HepG2 (cell line): ENCODE measurements at regions not wholly inside any gene's neighbourhood (a gene's known extent, or its start where the extent isn't known, plus 50 kb on each side); places are given as distances from the start of the nearest gene placed in this dataset.

Source experiments
- ATAC-seq: fragments of 200-7000 bp; cut with Tn5 transposase; 3 replicates; pipeline ENCODE4 v1.9.1; 2020; ENCODE audit warnings: mild to moderate bottlenecking, moderate library complexity
- BruUV-seq: library from RNA; stranded (reverse); fragments of 400-500 nt; replicated peaks from 2 replicates; lab custom pipeline; 2021; lab: Mats Ljungman, UMichigan
- CTCF ChIA-PET: fragments of 300-600 bp; formaldehyde crosslinking; extraction: SDS; loops from one replicate; lab custom pipeline; 2021; ENCODE audit warnings: low total read pairs, inconsistent platforms, low intra/inter-chr PET ratio; lab: Yijun Ruan, JAX
- POLR2A ChIA-PET: fragments of 350-600 bp; sonication (Branson Sonifier 250); formaldehyde crosslinking; loops from one replicate; lab custom pipeline; 2020; ENCODE audit warnings: antibody characterized with exemption, inconsistent platforms; lab: Yijun Ruan, JAX
- DNase-seq: peaks from one replicate; pipeline ENCODE4 v3.0.0-alpha.2; 2015; ENCODE audit warnings: low spot score
- FAIRE-seq: peaks from 3 replicates; lab custom pipeline; 2011; peaks lifted over from hg19 to GRCh38; lab: Jason Lieb, UNC
- H2AFZ ChIP-seq: one replicate; pipeline ENCODE4 v1.6.1; 2011; ENCODE audit warnings: low read length, inconsistent platforms
- H3K27ac ChIP-seq: fragments of 300-600 bp; 3 replicates; pipeline ENCODE4 v1.8.0; 2011; ENCODE audit warnings: mixed run types, mild to moderate bottlenecking, mixed read lengths, low read length, inconsistent platforms; ENCODE audit not compliant: insufficient read depth; ENCODE audit errors: extremely low read length
- H3K27me3 ChIP-seq, 2 experiments: fragments of 200-600 bp in 1 of 2; 2 replicates in 1 of 2; 3 replicates in 1 of 2; pipeline versions ENCODE4 v1.6.0 to v1.8.0; 2011; ENCODE audit warnings: low read length in 2 of 2, mild to moderate bottlenecking in 2 of 2, moderate library complexity in 2 of 2, inconsistent platforms in 1 of 2; ENCODE audit not compliant: insufficient read depth in 2 of 2, control insufficient read depth in 1 of 2
- H3K36me3 ChIP-seq, 2 experiments: fragments of 200-600 bp in 1 of 2; replicated peaks in 1 of 2; 2 replicates in 1 of 2; 3 replicates in 1 of 2; pipeline versions ENCODE4 v1.5.1 to v1.8.0; 2011; ENCODE audit warnings: low read length in 2 of 2, inconsistent platforms in 1 of 2; ENCODE audit not compliant: insufficient read depth in 2 of 2, control insufficient read depth in 1 of 2
- H3K4me1 ChIP-seq: 2 replicates; pipeline ENCODE4 v1.5.1; 2012; ENCODE audit warnings: low read length, inconsistent platforms; ENCODE audit not compliant: insufficient read depth
- H3K4me2 ChIP-seq: 2 replicates; pipeline ENCODE4 v1.6.0; 2011; ENCODE audit warnings: low read depth, low read length, inconsistent platforms
- H3K4me3 ChIP-seq, 3 experiments: fragments of 200-600 bp in 1 of 3; sonication (generic), shearing (Covaris generic) in 1 of 3; replicated peaks in 1 of 3; 2 replicates each; pipeline ENCODE4 v1.5.1; 2011 to 2016; ENCODE audit warnings: low read length in 3 of 3, inconsistent platforms in 2 of 3, low read depth in 2 of 3, mild to moderate bottlenecking in 2 of 3, control low read depth in 1 of 3, mixed read lengths in 1 of 3; ENCODE audit not compliant: insufficient read depth in 1 of 3
- H3K79me2 ChIP-seq: one replicate; pipeline ENCODE4 v1.6.1; 2011; ENCODE audit warnings: low read length, inconsistent platforms; ENCODE audit not compliant: insufficient read depth
- H3K9ac ChIP-seq: 2 replicates; pipeline ENCODE4 v1.6.0; 2011; ENCODE audit warnings: mild to moderate bottlenecking, low read depth, low read length, inconsistent platforms; ENCODE audit not compliant: insufficient read depth
- H3K9me3 ChIP-seq: 2 replicates; pipeline ENCODE4 v1.5.1; 2012; ENCODE audit warnings: mild to moderate bottlenecking, low read length
- H4K20me1 ChIP-seq: 2 replicates; pipeline ENCODE4 v1.6.0; 2011; ENCODE audit warnings: inconsistent platforms, mild to moderate bottlenecking, low read length, moderate library complexity; ENCODE audit not compliant: insufficient read depth
- ARID2 ChIP-seq: sonication (generic); formaldehyde crosslinking; IDR thresholded peaks from 2 replicates; pipeline ENCODE4 v1.8.1; 2022; ENCODE audit warnings: mild to moderate bottlenecking, missing genetic modification reagents, borderline replicate concordance
- HNRNPLL ChIP-seq: fragments of 200-400 bp; formaldehyde crosslinking; IDR thresholded peaks from 2 replicates; pipeline ENCODE4 v1.6.1; 2017; ENCODE audit warnings: mild to moderate bottlenecking, low read depth, low read length; ENCODE audit not compliant: poor library complexity, severe bottlenecking
- KAT2B ChIP-seq: fragments of 150-350 bp; IDR thresholded peaks from 2 replicates; pipeline ENCODE4 v1.6.1; 2014; ENCODE audit warnings: low read depth, low read length, borderline replicate concordance
- MAFK ChIP-seq, 2 experiments: IDR thresholded peaks in 1 of 2; conservative IDR thresholded peaks in 1 of 2; 2 replicates each; pipeline ENCODE4 v1.6.1; 2011; ENCODE audit warnings: improper control_type of control experiment in 2 of 2, low read length in 2 of 2
- NFYB ChIP-seq: sonication (generic); formaldehyde crosslinking; IDR thresholded peaks from 2 replicates; pipeline ENCODE4 v1.4.0; 2020; ENCODE audit warnings: missing genetic modification reagents
- RAD21 ChIP-seq: fragments of 450-650 bp; formaldehyde crosslinking; IDR thresholded peaks from 2 replicates; pipeline ENCODE4 v1.5.0; 2020; ENCODE audit warnings: mild to moderate bottlenecking
- SIN3B ChIP-seq: fragments of 150-350 bp; IDR thresholded peaks from 2 replicates; pipeline ENCODE4 v1.6.1; 2014; ENCODE audit warnings: low read length
- STAG1 ChIP-seq: sonication (generic); formaldehyde crosslinking; IDR thresholded peaks from 2 replicates; pipeline ENCODE4 v1.4.0; 2020; ENCODE audit warnings: missing genetic modification reagents
- U2AF1 ChIP-seq: fragments of 200-400 bp; formaldehyde crosslinking; optimal IDR thresholded peaks from 2 replicates; pipeline ENCODE3; 2017; ENCODE audit warnings: mild to moderate bottlenecking, low read depth, low read length
- ZBTB8A ChIP-seq: sonication (generic); formaldehyde crosslinking; IDR thresholded peaks from 2 replicates; pipeline ENCODE4 v1.4.0; 2020; ENCODE audit warnings: mild to moderate bottlenecking, low read depth, missing genetic modification reagents, borderline replicate concordance
- ZFP1 ChIP-seq: IDR thresholded peaks from 2 replicates; pipeline ENCODE4 v1.6.1; 2016
- ZNF143 ChIP-seq: sonication (generic); formaldehyde crosslinking; IDR thresholded peaks from 2 replicates; pipeline ENCODE4 v1.4.0; 2020; ENCODE audit warnings: missing genetic modification reagents
- ZNF232 ChIP-seq: sonication (generic); formaldehyde crosslinking; IDR thresholded peaks from 2 replicates; pipeline ENCODE4 v1.4.0; 2020; ENCODE audit warnings: missing genetic modification reagents, borderline replicate concordance
- ZNF350 ChIP-seq: sonication (generic); formaldehyde crosslinking; IDR thresholded peaks from 2 replicates; pipeline ENCODE4 v1.4.0; 2020; ENCODE audit warnings: mild to moderate bottlenecking, low read depth, missing genetic modification reagents, borderline replicate concordance
- ZNF574 ChIP-seq: sonication (generic); formaldehyde crosslinking; IDR thresholded peaks from 2 replicates; pipeline ENCODE4 v1.4.0; 2020; ENCODE audit warnings: missing genetic modification reagents
- ZNF660 ChIP-seq: sonication (generic); formaldehyde crosslinking; IDR thresholded peaks from 2 replicates; pipeline ENCODE4 v1.5.1; 2020; ENCODE audit warnings: mild to moderate bottlenecking, low read depth, missing genetic modification reagents, borderline replicate concordance
- ZNF772 ChIP-seq: sonication (generic); formaldehyde crosslinking; IDR thresholded peaks from 2 replicates; pipeline ENCODE4 v1.5.0; 2020; ENCODE audit warnings: mild to moderate bottlenecking, missing genetic modification reagents
- WGBS: methylation state at CpG from one replicate; pipeline ENCODE4 v1.1.6; 2017; ENCODE audit warnings: low lambda C conversion rate; 5-methylcytosine and 5-hydroxymethylcytosine counted together
- in situ Hi-C: cut with HindIII; loops from 2 replicates; pipeline ENCODE4 v1.10.0; 2017; ENCODE audit warnings: low pct_unique_long_range_greater_than_20kb; ENCODE audit not compliant: extremely low pct_ligation_motif_present
- intact Hi-C: fragments of 100-400 bp; cut with micrococcal nuclease; formaldehyde crosslinking; loops from one replicate; pipeline ENCODE4 v1.10.0; 2022; ENCODE audit not compliant: unreplicated experiment
- TF ChIP-seq, protein P1 (sequence below): IDR thresholded peaks from 2 replicates; pipeline ENCODE4 v1.6.1; 2016; ENCODE audit warnings: mild to moderate bottlenecking, missing biosample characterization, missing genetic modification reagents

DNA sequence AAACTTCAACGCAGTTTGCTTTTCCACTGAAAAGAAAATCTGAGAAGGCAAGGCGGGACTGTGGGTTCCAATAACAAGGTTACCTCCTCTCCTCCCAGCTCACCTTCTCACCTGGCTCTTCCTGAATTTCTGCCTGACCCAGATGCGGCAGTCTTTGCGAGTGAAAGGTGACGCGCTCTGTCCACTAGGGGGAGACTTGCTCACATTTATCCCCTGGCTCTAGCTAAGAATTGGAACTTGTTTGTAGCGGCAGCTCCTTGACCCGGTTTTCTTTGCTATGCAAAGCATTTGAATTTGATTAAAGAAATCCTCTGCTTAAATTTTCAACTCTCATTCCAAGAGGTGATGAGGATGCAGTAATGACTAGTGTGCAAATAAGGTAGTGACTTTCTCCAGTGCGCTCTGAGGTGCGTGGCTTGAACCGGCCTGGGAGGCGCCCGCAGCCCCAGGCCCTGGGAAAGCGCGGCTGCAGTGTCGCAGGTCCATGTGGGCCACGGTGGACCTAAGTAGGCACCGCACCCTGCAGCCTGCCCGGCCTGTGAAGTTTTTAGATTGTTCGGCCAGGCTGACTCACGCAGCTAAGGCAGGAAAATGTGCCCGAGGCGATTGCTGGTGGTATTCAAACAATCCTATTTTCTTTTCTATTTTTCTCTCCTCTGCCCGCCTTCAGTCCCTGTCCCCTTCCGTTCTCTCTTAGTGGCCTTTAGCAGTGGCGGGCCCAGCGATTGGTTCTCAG lies 336.9 kb upstream of the NPSR1 start (continued):
- peak; percentile 92 for TF ChIP-seq STAG1
- no peak for TF ChIP-seq NFYB (CRISPR knock-in tag)

- ChIA-PET POLR2A (no interaction called here), CTCF (no interaction called here)
- ATAC-seq, result no peak
- no TSS peak for BruUV-seq
- H3K27me3 ChIP-seq, result 0 out of 5 replicates have a peak, but pooled peaks cover 0 to 3% of the 10 kb centered on the region in 2 experiments
- intact Hi-C loops, result loop anchor here (10.0 kb wide), 1 partner anchor 188 kb away; no protein-coding TSS in a partner anchor
- no peak overlapping the region for H3K9ac ChIP-seq
- H3K4me3 ChIP-seq, result no peak overlapping the region
- no peak for TF ChIP-seq ZFP1 (CRISPR knock-in tag)
- TF ChIP-seq U2AF1, result no peak
- no peak for TF ChIP-seq ZBTB8A (CRISPR knock-in tag)
- TF ChIP-seq ZNF660 (CRISPR knock-in tag), result no peak
- no peak for TF ChIP-seq ARID2 (CRISPR knock-in tag)
- no peak for TF ChIP-seq SIN3B
- TF ChIP-seq ZNF143 (CRISPR knock-in tag), result no peak
- TF ChIP-seq RAD21 (CRISPR knock-in tag), result no peak
- TF ChIP-seq ZNF574 (CRISPR knock-in tag), result no peak
- no peak for TF ChIP-seq ZNF232 (CRISPR knock-in tag)
- no peak for TF ChIP-seq KAT2B
- TF ChIP-seq, protein P1, sequence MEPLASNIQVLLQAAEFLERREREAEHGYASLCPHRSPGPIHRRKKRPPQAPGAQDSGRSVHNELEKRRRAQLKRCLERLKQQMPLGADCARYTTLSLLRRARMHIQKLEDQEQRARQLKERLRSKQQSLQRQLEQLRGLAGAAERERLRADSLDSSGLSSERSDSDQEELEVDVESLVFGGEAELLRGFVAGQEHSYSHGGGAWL (CRISPR knock-in tag), result no peak
- TF ChIP-seq ZNF350 (CRISPR knock-in tag), result no peak
- TF ChIP-seq ZNF772, result no peak
- TF ChIP-seq HNRNPLL, result no peak
- no peak for TF ChIP-seq MAFK (conservative IDR thresholded peaks at IDR 0.05 in 1 of 2, IDR thresholded peaks at IDR 0.05 in 1 of 2; ENCODE audit: low read length in 2 of 2)
- no peaks in the 10 kb centered on the region for H3K9me3 ChIP-seq
- no peak overlapping the region for H3K27ac ChIP-seq
- no peak for DNase-seq
- H2AFZ ChIP-seq, result no peak overlapping the region
- no peaks in the 10 kb centered on the region for H4K20me1 ChIP-seq
- H3K36me3 ChIP-seq, result no peaks in the 10 kb centered on the region
- WGBS, result 38% methylated on average over 2 of the region's 2 CpGs
- no peak for FAIRE-seq
- 0 out of 2 replicates have a peak, but pooled peaks cover 6% of the 10 kb centered on the region for H3K4me1 ChIP-seq
- in situ Hi-C loops, result loop anchor here (5.0 kb wide), 1 partner anchor 104 kb away; no protein-coding TSS in a partner anchor
- no peaks in the 10 kb centered on the region for H3K79me2 ChIP-seq
- no peak overlapping the region for H3K4me2 ChIP-seq
Measured at GRCh38 chr7:34322841-34323240, 335.2 kb upstream of the NPSR1 start.
